ENCODE measurements at regions not wholly inside any gene's neighbourhood (a gene's known extent, or its start where the extent isn't known, plus 50 kb on each side); places are given as distances from the start of the nearest gene placed in this dataset.

GRCh38 chr2:31704561-31705212 lies 123.9 kb upstream of the SRD5A2 start:
- Histone ChIP-seq H3K27me3 (no peaks in the 10 kb centered on the region), H3K9me3 (peaks cover 0 to 3% (median under 1%) of the 10 kb centered on the region in 4 donors), H3K36me3 (no peaks in the 10 kb centered on the region), H3K4me1 (no peaks in the 10 kb centered on the region), H3K27ac (no peak overlapping the region), H3K4me3 (no peak overlapping the region)
- 38 to 57% methylated on average over 4 of the region's 4 CpGs for WGBS, 2 donors
- intact Hi-C loops (cut with DNase I): no loop called here
- DNase-seq: no peak
- TF ChIP-seq, protein P1, sequence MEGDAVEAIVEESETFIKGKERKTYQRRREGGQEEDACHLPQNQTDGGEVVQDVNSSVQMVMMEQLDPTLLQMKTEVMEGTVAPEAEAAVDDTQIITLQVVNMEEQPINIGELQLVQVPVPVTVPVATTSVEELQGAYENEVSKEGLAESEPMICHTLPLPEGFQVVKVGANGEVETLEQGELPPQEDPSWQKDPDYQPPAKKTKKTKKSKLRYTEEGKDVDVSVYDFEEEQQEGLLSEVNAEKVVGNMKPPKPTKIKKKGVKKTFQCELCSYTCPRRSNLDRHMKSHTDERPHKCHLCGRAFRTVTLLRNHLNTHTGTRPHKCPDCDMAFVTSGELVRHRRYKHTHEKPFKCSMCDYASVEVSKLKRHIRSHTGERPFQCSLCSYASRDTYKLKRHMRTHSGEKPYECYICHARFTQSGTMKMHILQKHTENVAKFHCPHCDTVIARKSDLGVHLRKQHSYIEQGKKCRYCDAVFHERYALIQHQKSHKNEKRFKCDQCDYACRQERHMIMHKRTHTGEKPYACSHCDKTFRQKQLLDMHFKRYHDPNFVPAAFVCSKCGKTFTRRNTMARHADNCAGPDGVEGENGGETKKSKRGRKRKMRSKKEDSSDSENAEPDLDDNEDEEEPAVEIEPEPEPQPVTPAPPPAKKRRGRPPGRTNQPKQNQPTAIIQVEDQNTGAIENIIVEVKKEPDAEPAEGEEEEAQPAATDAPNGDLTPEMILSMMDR (IDR thresholded peaks at IDR 0.05): no peak
- TF ChIP-seq EP300 (IDR thresholded peaks at IDR 0.05) (no peak), POLR2A (IDR thresholded peaks at IDR 0.05) (no peak), POLR2AphosphoS5 (IDR thresholded peaks at IDR 0.05) (no peak)

DNA sequence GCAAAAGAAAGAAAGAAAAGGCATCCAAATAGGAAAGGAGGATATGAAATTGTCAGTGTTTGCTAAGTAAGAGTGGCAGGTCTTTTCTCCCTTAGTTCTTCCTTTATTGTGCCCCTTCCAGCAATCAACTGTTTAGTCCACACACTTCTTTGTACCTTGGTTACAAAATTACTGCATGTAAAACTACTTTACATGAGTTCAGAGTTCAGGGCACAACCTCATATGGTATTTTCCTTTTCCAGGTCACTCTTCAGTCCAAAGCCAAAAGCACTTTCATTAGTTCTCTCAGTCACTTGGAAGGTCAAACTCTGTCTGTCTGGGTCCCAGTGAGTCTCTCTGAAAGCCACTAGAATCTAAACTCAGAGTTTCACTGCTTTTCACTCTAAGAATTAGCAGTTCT lies 122.5 kb upstream of the SRD5A2 start:
- no peaks in the 10 kb centered on the region for H3K36me3 ChIP-seq
- no peak overlapping the region for H3K4me3 ChIP-seq
- H3K27ac ChIP-seq: no peak overlapping the region
- H3K4me1 ChIP-seq: no peaks in the 10 kb centered on the region
- peaks cover 0 to 8% (median 3%) of the 10 kb centered on the region in 4 donors for H3K9me3 ChIP-seq
- no peak for DNase-seq
- intact Hi-C loops (cut with DNase I): no loop called here
- no peak for TF ChIP-seq POLR2AphosphoS5 (IDR thresholded peaks at IDR 0.05)
- TF ChIP-seq POLR2A (IDR thresholded peaks at IDR 0.05): no peak
- TF ChIP-seq, protein P1 (IDR thresholded peaks at IDR 0.05): no peak
- no peak for TF ChIP-seq EP300 (IDR thresholded peaks at IDR 0.05)
- H3K27me3 ChIP-seq: no peaks in the 10 kb centered on the region

DNA sequence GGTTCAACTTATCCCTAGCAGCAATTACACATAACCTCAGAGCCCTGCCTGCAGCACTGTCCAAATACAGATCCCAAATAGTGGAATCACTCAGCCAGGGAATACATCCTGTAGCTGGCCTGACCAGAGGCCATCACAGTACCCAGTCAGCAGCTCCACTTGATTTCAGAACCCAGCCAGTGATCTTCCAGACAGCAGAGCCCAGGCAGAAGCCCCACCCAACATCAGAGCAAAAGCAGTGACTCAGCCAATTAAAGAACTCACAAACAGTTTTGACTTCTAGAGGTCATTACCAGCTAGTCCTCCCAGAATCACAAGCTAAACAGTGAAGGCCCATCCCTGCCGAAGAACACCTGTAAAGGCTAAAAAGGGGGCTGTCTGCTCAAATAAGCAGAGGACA lies 118.0 kb upstream of the SRD5A2 start:
- DNase-seq: no peak
- intact Hi-C loops (cut with DNase I): no loop called here
- Histone ChIP-seq H3K4me1 (no peaks in the 10 kb centered on the region), H3K27ac (no peak overlapping the region), H3K36me3 (no peaks in the 10 kb centered on the region), H3K9me3 (peaks cover 6 to 27% (median 15%) of the 10 kb centered on the region in 4 donors), H3K4me3 (no peak overlapping the region), H3K27me3 (no peaks in the 10 kb centered on the region)
- TF ChIP-seq POLR2AphosphoS5 (IDR thresholded peaks at IDR 0.05) (no peak), EP300 (IDR thresholded peaks at IDR 0.05) (no peak), POLR2A (IDR thresholded peaks at IDR 0.05) (no peak)
- TF ChIP-seq, protein P1 (IDR thresholded peaks at IDR 0.05): no peak
- WGBS, 2 donors: 87 to 89% methylated on average over 1 of the region's 1 CpG

DNA sequence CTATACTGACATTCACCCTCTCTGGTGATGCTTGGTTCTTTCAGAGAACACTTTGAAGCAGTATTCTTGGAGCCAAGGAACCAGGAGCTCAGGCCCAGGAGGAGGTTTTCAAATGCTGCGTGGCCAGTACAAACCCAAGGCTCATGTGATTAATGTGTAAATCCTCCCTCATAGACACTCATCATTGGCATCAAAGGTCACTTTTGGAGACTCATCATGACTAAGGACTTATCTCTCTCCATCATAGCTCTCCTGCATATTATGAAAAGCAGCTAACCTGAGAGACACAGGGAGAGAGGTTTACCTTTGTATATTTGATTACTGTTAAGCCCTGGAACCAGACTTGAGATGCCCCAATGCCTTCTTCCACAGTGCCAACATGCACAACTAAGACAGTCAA lies 115.3 kb upstream of the SRD5A2 start:
- 92 to 93% methylated on average over 1 of the region's 1 CpG for WGBS, 2 donors
- DNase-seq: no peak
- Histone ChIP-seq H3K27me3 (no peaks in the 10 kb centered on the region), H3K27ac (no peak overlapping the region), H3K4me3 (no peak overlapping the region), H3K36me3 (no peaks in the 10 kb centered on the region), H3K9me3 (peaks cover 14 to 48% (median 27%) of the 10 kb centered on the region in 4 donors), H3K4me1 (no peaks in the 10 kb centered on the region)
- intact Hi-C loops (cut with DNase I): no loop called here
- no peak for TF ChIP-seq EP300 (IDR thresholded peaks at IDR 0.05)
- no peak for TF ChIP-seq POLR2AphosphoS5 (IDR thresholded peaks at IDR 0.05)

GRCh38 chr2:31694444-31694843 lies 113.7 kb upstream of the SRD5A2 start:
- no peak for DNase-seq
- H3K27ac ChIP-seq: no peak overlapping the region
- no peaks in the 10 kb centered on the region for H3K36me3 ChIP-seq
- H3K4me1 ChIP-seq: no peaks in the 10 kb centered on the region
- H3K9me3 ChIP-seq: peaks cover 14 to 45% (median 26%) of the 10 kb centered on the region in 4 donors
- H3K4me3 ChIP-seq: no peak overlapping the region
- intact Hi-C loops (cut with DNase I): no loop called here
- H3K27me3 ChIP-seq: no peaks in the 10 kb centered on the region
- WGBS, 2 donors: 47 to 55% methylated on average over 3 of the region's 3 CpGs
- TF ChIP-seq POLR2A (IDR thresholded peaks at IDR 0.05): no peak
- TF ChIP-seq, protein P1 (IDR thresholded peaks at IDR 0.05): no peak
